HG03196 (cell line): ENCODE measurements at regions not wholly inside any gene's neighbourhood (a gene's known extent, or its start where the extent isn't known, plus 50 kb on each side); places are given as distances from the start of the nearest gene placed in this dataset.
A peak's percentile ranks its signal among the peaks of the same experiment; 100 is the strongest.
"Not testable (repeated sequence)": the region's sequence is repeated elsewhere in the genome, so short reads cannot be mapped to it uniquely, and the experiment has no call there.

Experiments
- ATAC-seq: cut with Tn5 transposase; IDR thresholded peaks from one replicate; pipeline ENCODE4 v1.9.1; 2021; ENCODE audit not compliant: unreplicated experiment

- ATAC-seq: no peak
These were observed 333.3 kb downstream of the MRPL39 start for GRCh38 chr21:25273959-25274358.

- no peak for ATAC-seq
These were observed 352.6 kb downstream of the MRPL39 start for GRCh38 chr21:25254491-25255174.

GRCh38 chr21:25246546-25246945 is 360.7 kb downstream of the MRPL39 start:
- ATAC-seq: no peak

- ATAC-seq: no peak
These were observed 362.5 kb downstream of the MRPL39 start for GRCh38 chr21:25244735-25245134.

- no peak for ATAC-seq
These were observed 363.5 kb downstream of the MRPL39 start for GRCh38 chr21:25243808-25244207.

GRCh38 chr21:25240974-25241373 is 366.3 kb downstream of the MRPL39 start:
- no peak for ATAC-seq

GRCh38 chr21:25234857-25235801 is 372.2 kb downstream of the MRPL39 start:
- ATAC-seq: peak; percentile 73

GRCh38 chr21:25220954-25221353 is 386.3 kb downstream of the MRPL39 start:
- no peak for ATAC-seq

- no peak for ATAC-seq
These were observed 387.1 kb downstream of the MRPL39 start for GRCh38 chr21:25220169-25220568.

GRCh38 chr21:25215698-25216384 is 391.4 kb downstream of the MRPL39 start:
- ATAC-seq: peak; percentile 90

- ATAC-seq: no peak
These were observed 392.6 kb downstream of the MRPL39 start for GRCh38 chr21:25214676-25215075.

GRCh38 chr21:25199944-25200343 is 407.3 kb downstream of the MRPL39 start:
- no peak for ATAC-seq

GRCh38 chr21:25191141-25191540 is 416.1 kb downstream of the MRPL39 start:
- peak; percentile 55 for ATAC-seq

GRCh38 chr21:25189497-25189896 is 417.8 kb downstream of the MRPL39 start:
- ATAC-seq: no peak

- ATAC-seq: peak; percentile 73
These were observed 418.6 kb downstream of the MRPL39 start for GRCh38 chr21:25188677-25189079.

- peak; percentile 34 for ATAC-seq
These were observed 421.0 kb downstream of the MRPL39 start for GRCh38 chr21:25186273-25186672.

GRCh38 chr21:25183577-25183976 is 423.7 kb downstream of the MRPL39 start:
- ATAC-seq: no peak

GRCh38 chr21:25181690-25182089 is 425.6 kb downstream of the MRPL39 start:
- ATAC-seq: not testable (repeated sequence)

GRCh38 chr21:25179116-25179515 is 428.2 kb downstream of the MRPL39 start:
- ATAC-seq: no peak

- peak; percentile 90 for ATAC-seq
These were observed 430.5 kb downstream of the MRPL39 start for GRCh38 chr21:25176637-25177412.

- peak; percentile 50 for ATAC-seq
These were observed 431.3 kb downstream of the MRPL39 start for GRCh38 chr21:25175938-25176337.
